ENCODE measurements at regions not wholly inside any gene's neighbourhood (a gene's known extent, or its start where the extent isn't known, plus 50 kb on each side); places are given as distances from the start of the nearest gene placed in this dataset.

GRCh38 chr18:72692086-72692485, 147.9 kb upstream of the CBLN2 start:
- DNase-seq: peak; percentile 65 to 79

GRCh38 chr18:72687736-72688135, 143.6 kb upstream of the CBLN2 start:
- no peak for DNase-seq

- DNase-seq: no peak
Observed at GRCh38 chr18:72675394-72675793, 131.3 kb upstream of the CBLN2 start.

GRCh38 chr18:72674710-72675109, 130.6 kb upstream of the CBLN2 start:
- no peak for DNase-seq

- DNase-seq: no peak
Observed at GRCh38 chr18:72673242-72673641, 129.1 kb upstream of the CBLN2 start.

GRCh38 chr18:72672364-72673184, 128.4 kb upstream of the CBLN2 start:
- peak; percentile 19 to 37 for DNase-seq

GRCh38 chr18:72667932-72668331, 123.8 kb upstream of the CBLN2 start:
- DNase-seq: no peak

- DNase-seq: no peak
Observed at GRCh38 chr18:72652990-72653593, 109.0 kb upstream of the CBLN2 start.

GRCh38 chr18:72651033-72651432, 106.9 kb upstream of the CBLN2 start:
- no peak for DNase-seq

- DNase-seq: no peak
Observed at GRCh38 chr18:72648481-72648960, 104.4 kb upstream of the CBLN2 start.

- no peak for DNase-seq
Observed at GRCh38 chr18:72648079-72648478, 103.9 kb upstream of the CBLN2 start.

GRCh38 chr18:72640557-72640956, 96.4 kb upstream of the CBLN2 start:
- DNase-seq: no peak

GRCh38 chr18:72638376-72638775, 94.2 kb upstream of the CBLN2 start:
- DNase-seq: no peak

GRCh38 chr18:72637721-72638120, 93.6 kb upstream of the CBLN2 start:
- DNase-seq: no peak

- DNase-seq: no peak
Observed at GRCh38 chr18:72637299-72637698, 93.2 kb upstream of the CBLN2 start.

GRCh38 chr18:72636611-72637010, 92.5 kb upstream of the CBLN2 start:
- no peak for DNase-seq

GRCh38 chr18:72634500-72634899, 90.4 kb upstream of the CBLN2 start:
- no peak for DNase-seq

- no peak for DNase-seq
Observed at GRCh38 chr18:72630991-72631390, 86.8 kb upstream of the CBLN2 start.

GRCh38 chr18:72623444-72623843, 79.3 kb upstream of the CBLN2 start:
- DNase-seq: no peak

- DNase-seq: no peak
Observed at GRCh38 chr18:72613534-72613930, 69.4 kb upstream of the CBLN2 start.

- DNase-seq: no peak
Observed at GRCh38 chr18:72612894-72613533, 68.9 kb upstream of the CBLN2 start.

- no peak for DNase-seq
Observed at GRCh38 chr18:72605376-72605775, 61.2 kb upstream of the CBLN2 start.

GRCh38 chr18:72601944-72602343, 57.8 kb upstream of the CBLN2 start:
- DNase-seq: no peak

GRCh38 chr18:72601481-72601880, 57.3 kb upstream of the CBLN2 start:
- no peak for DNase-seq
